Nephron (organoid): ENCODE measurements at regions not wholly inside any gene's neighbourhood (a gene's known extent, or its start where the extent isn't known, plus 50 kb on each side); places are given as distances from the start of the nearest gene placed in this dataset.

Experiments used
- H3K27ac Mint-ChIP-seq, 3 experiments: 2 replicates each; pipeline ENCODE4 v1.8.0; 2020; ENCODE audit warnings: mixed read lengths in 3 of 3, mild to moderate bottlenecking in 2 of 3, moderate library complexity in 1 of 3
- H3K27me3 Mint-ChIP-seq: 2 replicates; pipeline ENCODE4 v1.8.0; 2021; ENCODE audit warnings: low read depth, mild to moderate bottlenecking, moderate library complexity, mixed read lengths
- H3K36me3 Mint-ChIP-seq: 2 replicates; pipeline ENCODE4 v1.8.0; 2020; ENCODE audit warnings: low read depth, mixed read lengths
- H3K4me1 Mint-ChIP-seq: 2 replicates; pipeline ENCODE4 v1.8.0; 2020; ENCODE audit warnings: mixed read lengths
- H3K4me3 Mint-ChIP-seq, 3 experiments: 2 replicates each; pipeline ENCODE4 v1.8.0; 2020; ENCODE audit warnings: mild to moderate bottlenecking in 3 of 3, mixed read lengths in 3 of 3, moderate library complexity in 2 of 3
- H3K9me3 Mint-ChIP-seq: 2 replicates; pipeline ENCODE4 v1.8.0; 2020; ENCODE audit warnings: mixed read lengths
- CTCF ChIP-seq, 3 experiments: fragments of 200-600 bp; sonication (generic); IDR thresholded peaks; one replicate each; pipeline ENCODE4 v1.5.0; 2021; ENCODE audit warnings: antibody characterized with exemption in 3 of 3; ENCODE audit not compliant: unreplicated experiment in 3 of 3

GRCh38 chr18:29153091-29153490, 976.2 kb upstream of the CDH2 start:
- no peak for TF ChIP-seq CTCF (IDR thresholded peaks at IDR 0.05; ENCODE audit: unreplicated experiment in 3 of 3)
- Mint-ChIP-seq H3K27me3 (no peaks in the 10 kb centered on the region), H3K36me3 (no peaks in the 10 kb centered on the region), H3K9me3 (peaks cover 2% of the 10 kb centered on the region), H3K4me1 (peaks cover 16% of the 10 kb centered on the region), H3K27ac (peak overlapping the region; percentile 14 to 66 (median 29)), H3K4me3 (no peak overlapping the region)

DNA sequence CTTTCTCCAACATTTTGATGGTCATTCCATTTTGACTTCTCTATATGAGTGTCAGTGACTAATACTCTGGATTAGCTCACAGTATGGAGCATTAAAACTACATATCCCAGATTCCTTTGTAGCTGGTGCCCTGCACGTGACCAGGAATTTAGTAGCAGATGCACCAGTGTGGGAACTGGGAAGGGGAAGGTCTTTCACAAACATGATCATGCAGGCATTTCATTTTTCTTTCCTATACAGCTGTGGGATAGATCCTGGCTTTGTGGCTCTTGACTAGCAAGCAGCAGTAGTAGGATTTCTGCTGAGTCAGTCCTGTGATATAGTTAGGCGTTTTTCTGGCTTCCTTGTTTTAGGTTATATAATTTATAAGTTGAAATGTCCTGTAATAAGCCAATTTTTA, 971.0 kb upstream of the CDH2 start:
- Mint-ChIP-seq H3K9me3 (peaks cover 2% of the 10 kb centered on the region), H3K27me3 (no peaks in the 10 kb centered on the region), H3K27ac (peak overlapping the region; percentile 71 to 84 (median 77)), H3K36me3 (no peaks in the 10 kb centered on the region), H3K4me3 (peak overlapping the region in 1 of 3 experiments; percentile 16), H3K4me1 (peaks cover 20% of the 10 kb centered on the region)
- no peak for TF ChIP-seq CTCF (IDR thresholded peaks at IDR 0.05; ENCODE audit: unreplicated experiment in 3 of 3)

- Mint-ChIP-seq H3K4me1 (peaks cover 20% of the 10 kb centered on the region), H3K36me3 (no peaks in the 10 kb centered on the region), H3K27ac (peak overlapping the region in 2 of 3 experiments; percentile 81 to 84), H3K27me3 (no peaks in the 10 kb centered on the region), H3K4me3 (peak overlapping the region in 1 of 3 experiments; percentile 18), H3K9me3 (peaks cover 2% of the 10 kb centered on the region)
- no peak for TF ChIP-seq CTCF (IDR thresholded peaks at IDR 0.05; ENCODE audit: unreplicated experiment in 3 of 3)
Measured at GRCh38 chr18:29146068-29146467, 969.1 kb upstream of the CDH2 start.

GRCh38 chr18:29140590-29140989, 963.7 kb upstream of the CDH2 start:
- H3K4me3 Mint-ChIP-seq: no peak overlapping the region
- no peak for TF ChIP-seq CTCF (IDR thresholded peaks at IDR 0.05; ENCODE audit: unreplicated experiment in 3 of 3)
- no peaks in the 10 kb centered on the region for H3K27me3 Mint-ChIP-seq
- H3K4me1 Mint-ChIP-seq: peaks cover under 1% of the 10 kb centered on the region
- no peaks in the 10 kb centered on the region for H3K9me3 Mint-ChIP-seq
- H3K27ac Mint-ChIP-seq: no peak overlapping the region
- no peaks in the 10 kb centered on the region for H3K36me3 Mint-ChIP-seq

DNA sequence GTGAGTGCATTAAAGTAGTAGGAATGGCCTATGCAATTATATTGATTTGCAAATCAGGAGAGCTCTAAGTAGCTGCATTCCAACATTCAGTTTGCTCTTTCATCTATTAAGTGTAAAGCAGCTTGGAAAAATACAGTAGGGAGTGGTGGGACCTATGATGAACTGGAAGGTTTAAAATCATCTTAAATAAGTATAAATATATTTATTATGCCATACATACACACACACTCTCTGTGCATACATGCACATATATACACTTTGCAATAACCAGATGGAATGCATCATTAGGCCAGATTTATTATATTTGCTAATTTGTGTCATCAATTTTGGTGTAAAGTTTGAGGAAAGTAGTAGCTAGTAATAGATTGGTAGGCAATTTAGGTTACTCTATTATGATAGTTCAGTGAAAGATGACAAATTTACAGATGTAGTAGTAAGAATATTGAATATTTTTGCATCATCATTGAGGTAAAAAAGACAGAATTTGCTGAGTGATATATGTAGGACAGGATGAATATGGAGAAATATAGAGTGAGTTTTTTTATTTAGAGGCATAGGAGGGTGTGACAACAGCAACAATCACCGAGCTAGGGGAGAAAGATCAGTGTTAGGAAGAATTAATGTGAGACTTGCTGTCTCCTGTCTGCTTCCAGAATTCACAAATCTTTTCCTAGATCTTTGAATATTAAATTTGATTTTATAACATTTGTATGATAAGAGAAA, 961.0 kb upstream of the CDH2 start:
- Mint-ChIP-seq H3K4me3 (no peak overlapping the region), H3K36me3 (no peaks in the 10 kb centered on the region), H3K27me3 (no peaks in the 10 kb centered on the region), H3K4me1 (no peaks in the 10 kb centered on the region), H3K27ac (no peak overlapping the region), H3K9me3 (no peaks in the 10 kb centered on the region)
- no peak for TF ChIP-seq CTCF (IDR thresholded peaks at IDR 0.05; ENCODE audit: unreplicated experiment in 3 of 3)
